MM.1S (cell line): ENCODE measurements at regions not wholly inside any gene's neighbourhood (a gene's known extent, or its start where the extent isn't known, plus 50 kb on each side); places are given as distances from the start of the nearest gene placed in this dataset.

ENCODE experiments used
- CTCF ChIP-seq: fragments of 300-600 bp; sonication (generic); IDR thresholded peaks from 2 replicates; pipeline ENCODE4 v1.5.1; 2016; ENCODE audit warnings: antibody characterized with exemption, low read length, mixed read lengths
- EZH2phosphoT487 ChIP-seq: fragments of 300-600 bp; sonication (generic); IDR thresholded peaks from 2 replicates; pipeline ENCODE4 v1.6.1; 2018; ENCODE audit warnings: antibody characterized with exemption, low read length

- no peak for TF ChIP-seq CTCF
- no peak for TF ChIP-seq EZH2phosphoT487
Observed at GRCh38 chr1:195799016-195799415, 809.2 kb downstream of the KCNT2 start.
